ENCODE measurements at regions not wholly inside any gene's neighbourhood (a gene's known extent, or its start where the extent isn't known, plus 50 kb on each side); places are given as distances from the start of the nearest gene placed in this dataset.

- TF ChIP-seq CTCF (IDR thresholded peaks at IDR 0.05) (no peak), POLR2AphosphoS5 (IDR thresholded peaks at IDR 0.05) (no peak)
Measured at GRCh38 chr9:113753398-113754119, 122.5 kb upstream of the ZNF618 start.
